Mammary epithelial cell (primary cell): ENCODE measurements at regions not wholly inside any gene's neighbourhood (a gene's known extent, or its start where the extent isn't known, plus 50 kb on each side); places are given as distances from the start of the nearest gene placed in this dataset.

ENCODE experiments used
- EZH2 ChIP-seq: IDR thresholded peaks from 2 replicates; pipeline ENCODE4 v1.6.1; 2012; ENCODE audit warnings: low read length, inconsistent platforms, borderline replicate concordance
- TF ChIP-seq, protein P1 (sequence below), 2 donors: IDR thresholded peaks in 1 of 2; conservative IDR thresholded peaks in 1 of 2; 2 replicates each; pipeline ENCODE4 v1.5.1; 2011 to 2012; ENCODE audit warnings: inconsistent platforms in 2 of 2, low read length in 2 of 2, mild to moderate bottlenecking in 2 of 2, control low read depth in 1 of 2, low read depth in 1 of 2; ENCODE audit not compliant: insufficient read depth in 1 of 2; ENCODE audit errors: extremely low read depth in 1 of 2

DNA sequence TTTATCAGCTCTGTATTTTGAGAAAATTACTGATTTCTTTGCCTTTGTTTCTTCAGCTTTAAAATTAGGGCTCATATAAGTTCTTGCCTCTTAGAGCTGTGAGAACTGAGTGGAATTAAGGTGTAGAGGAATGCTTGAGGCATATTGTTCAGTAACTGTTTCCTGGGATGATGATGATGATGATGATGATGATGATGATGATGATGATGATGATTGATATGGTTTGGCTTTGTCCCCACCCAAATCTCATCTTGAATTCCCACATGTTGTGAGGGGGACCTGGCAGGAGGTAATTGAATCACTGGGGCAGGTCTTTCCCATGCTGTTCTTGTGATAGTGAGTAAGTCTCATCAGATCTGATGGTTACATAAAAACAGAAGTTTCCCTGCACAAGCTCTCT, 118.7 kb downstream of the CHRM3 start:
- TF ChIP-seq, protein P1, sequence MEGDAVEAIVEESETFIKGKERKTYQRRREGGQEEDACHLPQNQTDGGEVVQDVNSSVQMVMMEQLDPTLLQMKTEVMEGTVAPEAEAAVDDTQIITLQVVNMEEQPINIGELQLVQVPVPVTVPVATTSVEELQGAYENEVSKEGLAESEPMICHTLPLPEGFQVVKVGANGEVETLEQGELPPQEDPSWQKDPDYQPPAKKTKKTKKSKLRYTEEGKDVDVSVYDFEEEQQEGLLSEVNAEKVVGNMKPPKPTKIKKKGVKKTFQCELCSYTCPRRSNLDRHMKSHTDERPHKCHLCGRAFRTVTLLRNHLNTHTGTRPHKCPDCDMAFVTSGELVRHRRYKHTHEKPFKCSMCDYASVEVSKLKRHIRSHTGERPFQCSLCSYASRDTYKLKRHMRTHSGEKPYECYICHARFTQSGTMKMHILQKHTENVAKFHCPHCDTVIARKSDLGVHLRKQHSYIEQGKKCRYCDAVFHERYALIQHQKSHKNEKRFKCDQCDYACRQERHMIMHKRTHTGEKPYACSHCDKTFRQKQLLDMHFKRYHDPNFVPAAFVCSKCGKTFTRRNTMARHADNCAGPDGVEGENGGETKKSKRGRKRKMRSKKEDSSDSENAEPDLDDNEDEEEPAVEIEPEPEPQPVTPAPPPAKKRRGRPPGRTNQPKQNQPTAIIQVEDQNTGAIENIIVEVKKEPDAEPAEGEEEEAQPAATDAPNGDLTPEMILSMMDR (conservative IDR thresholded peaks at IDR 0.05 in 1 of 2, IDR thresholded peaks at IDR 0.05 in 1 of 2; ENCODE audit: extremely low read depth in 1 of 2, insufficient read depth in 1 of 2, low read depth in 1 of 2, low read length in 2 of 2) = no peak
- TF ChIP-seq EZH2 = no peak
